ENCODE measurements at regions not wholly inside any gene's neighbourhood (a gene's known extent, or its start where the extent isn't known, plus 50 kb on each side); places are given as distances from the start of the nearest gene placed in this dataset.

GRCh38 chr12:45547132-45547531 lies 182.4 kb upstream of the ARID2 start:
- Histone ChIP-seq H3K9ac (replicated peaks; ENCODE audit: extremely low read depth, insufficient read depth, low read length) (no peak overlapping the region), H3K4me1 (ENCODE audit: control insufficient read depth, extremely low read depth, insufficient read depth, low read length) (no peaks in the 10 kb centered on the region), H3K36me3 (ENCODE audit: control insufficient read depth in 2 of 2, extremely low read depth in 1 of 2, insufficient read depth in 2 of 2, low read length in 2 of 2) (no peaks in the 10 kb centered on the region), H3K27ac (ENCODE audit: insufficient read depth, low read depth, low read length) (no peak overlapping the region), H3K4me3 (replicated peaks in 1 of 3; ENCODE audit: insufficient read depth in 1 of 3, low read depth in 1 of 3, low read length in 3 of 3) (no peak overlapping the region), H3K4me2 (ENCODE audit: insufficient read depth, low read length) (no peak overlapping the region), H3K9me1 (replicated peaks; ENCODE audit: control insufficient read depth, extremely low read depth, insufficient read depth, low read length) (no peaks in the 10 kb centered on the region), H3K79me2 (ENCODE audit: control insufficient read depth, insufficient read depth, low read length) (no peaks in the 10 kb centered on the region), H4K20me1 (replicated peaks; ENCODE audit: control insufficient read depth, extremely low read depth, insufficient read depth, low read length) (no peaks in the 10 kb centered on the region), H3K27me3 (ENCODE audit: control insufficient read depth in 2 of 2, insufficient read depth in 2 of 2, low read length in 2 of 2) (peaks cover 8 to 16% of the 10 kb centered on the region in 2 experiments), H3K9me3 (replicated peaks; ENCODE audit: control insufficient read depth, insufficient read depth, low read length) (no peaks in the 10 kb centered on the region), H2AFZ (ENCODE audit: low read depth, low read length) (no peak overlapping the region)
- FAIRE-seq (no peak), DNase-seq (ENCODE audit: low read depth, low spot score) (no peak)
- TF ChIP-seq CTCF (IDR thresholded peaks at IDR 0.05; ENCODE audit: extremely low read depth in 1 of 2, insufficient read depth in 1 of 2, low read depth in 1 of 2, low read length in 2 of 2) (no peak), EZH2 (IDR thresholded peaks at IDR 0.05; ENCODE audit: borderline replicate concordance, low read depth, low read length, severe bottlenecking) (no peak), POLR2A (IDR thresholded peaks at IDR 0.05; ENCODE audit: low read depth, low read length) (no peak), FOS (IDR thresholded peaks at IDR 0.05; ENCODE audit: borderline replicate concordance, insufficient read depth, low read length) (no peak), GATA2 (IDR thresholded peaks at IDR 0.05; ENCODE audit: insufficient read depth, insufficient read length, low read depth, low read length) (no peak), JUN (IDR thresholded peaks at IDR 0.05; ENCODE audit: borderline replicate concordance, insufficient read depth, insufficient read length, low read depth) (no peak), POLR2AphosphoS5 (IDR thresholded peaks at IDR 0.05; ENCODE audit: insufficient read depth, low read depth, low read length) (no peak), MAX (IDR thresholded peaks at IDR 0.05; ENCODE audit: insufficient read depth, insufficient read length) (no peak), MYC (IDR thresholded peaks at IDR 0.05; ENCODE audit: low read depth, low read length) (no peak)
- dilution Hi-C loops (cut with MboI; ENCODE audit: extremely low pct_ligation_motif_present, low sequenced_read_pairs), result no loop called here
- CTCF ChIA-PET, result interaction anchor here (1.0 to 10.3 kb wide), 3 partner anchors 180 to 201 kb away, joined by 3 to 337 read pairs (median 13); partner anchors contain the start of gene ARID2
- POLR2A ChIA-PET, result no interaction called here
- no TSS peak for BruUV-seq (replicated peaks)
- intact Hi-C loops (cut with micrococcal nuclease), result no loop called here

All from endothelial cell of umbilical vein (primary cell).